ENCODE measurements at regions not wholly inside any gene's neighbourhood (a gene's known extent, or its start where the extent isn't known, plus 50 kb on each side); places are given as distances from the start of the nearest gene placed in this dataset.

GRCh38 chr6:45721665-45722064 is 294.0 kb downstream of the CLIC5 start:
- TF ChIP-seq FOXA1 (IDR thresholded peaks at IDR 0.05) (no peak), SP1 (IDR thresholded peaks at IDR 0.05) (no peak), BHLHE40 (IDR thresholded peaks at IDR 0.05; ENCODE audit: borderline replicate concordance) (no peak), TARDBP (IDR thresholded peaks at IDR 0.05) (no peak), ARNT (IDR thresholded peaks at IDR 0.05) (no peak), CTBP1 (IDR thresholded peaks at IDR 0.05; ENCODE audit: borderline replicate concordance) (no peak)
